Tibial nerve (tissue), 3 donors: ENCODE measurements at regions not wholly inside any gene's neighbourhood (a gene's known extent, or its start where the extent isn't known, plus 50 kb on each side); places are given as distances from the start of the nearest gene placed in this dataset.

ENCODE experiments used
- POLR2A ChIP-seq, 2 donors: fragments of 450-650 bp; IDR thresholded peaks; one replicate each; pipeline ENCODE4 v1.6.1; 2017; ENCODE audit warnings: antibody characterized with exemption in 2 of 2, mild to moderate bottlenecking in 2 of 2, moderate library complexity in 2 of 2
- TF ChIP-seq, protein P1 (sequence below), 5 experiments: fragments of 200-600 bp in 3 of 5; fragments of 450-650 bp in 2 of 5; sonication (generic) in 3 of 5; IDR thresholded peaks; one replicate each; pipeline ENCODE4 v1.5.1; 2016 to 2019; ENCODE audit warnings: antibody characterized with exemption in 5 of 5, mild to moderate bottlenecking in 3 of 5, moderate library complexity in 2 of 5

DNA sequence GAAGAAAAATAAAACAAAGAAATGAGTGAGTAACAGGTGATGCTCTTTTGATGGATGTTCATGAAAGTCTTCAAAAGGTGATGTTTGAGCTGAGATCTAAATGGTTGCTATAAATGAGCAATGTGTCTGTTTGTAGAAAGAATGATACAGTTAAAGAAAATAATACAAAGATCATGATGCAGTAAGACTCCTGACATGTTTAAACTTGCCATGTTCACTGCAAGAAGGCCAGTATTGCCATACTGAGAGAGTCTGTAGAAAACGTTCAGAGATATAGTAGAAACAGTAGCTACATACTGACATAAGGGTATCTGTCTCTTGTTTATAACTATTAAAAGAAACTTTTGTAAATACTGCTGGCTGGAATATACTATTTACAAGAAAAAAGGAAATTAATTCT, 1609.2 kb upstream of the ACO1 start:
- TF ChIP-seq, protein P1, sequence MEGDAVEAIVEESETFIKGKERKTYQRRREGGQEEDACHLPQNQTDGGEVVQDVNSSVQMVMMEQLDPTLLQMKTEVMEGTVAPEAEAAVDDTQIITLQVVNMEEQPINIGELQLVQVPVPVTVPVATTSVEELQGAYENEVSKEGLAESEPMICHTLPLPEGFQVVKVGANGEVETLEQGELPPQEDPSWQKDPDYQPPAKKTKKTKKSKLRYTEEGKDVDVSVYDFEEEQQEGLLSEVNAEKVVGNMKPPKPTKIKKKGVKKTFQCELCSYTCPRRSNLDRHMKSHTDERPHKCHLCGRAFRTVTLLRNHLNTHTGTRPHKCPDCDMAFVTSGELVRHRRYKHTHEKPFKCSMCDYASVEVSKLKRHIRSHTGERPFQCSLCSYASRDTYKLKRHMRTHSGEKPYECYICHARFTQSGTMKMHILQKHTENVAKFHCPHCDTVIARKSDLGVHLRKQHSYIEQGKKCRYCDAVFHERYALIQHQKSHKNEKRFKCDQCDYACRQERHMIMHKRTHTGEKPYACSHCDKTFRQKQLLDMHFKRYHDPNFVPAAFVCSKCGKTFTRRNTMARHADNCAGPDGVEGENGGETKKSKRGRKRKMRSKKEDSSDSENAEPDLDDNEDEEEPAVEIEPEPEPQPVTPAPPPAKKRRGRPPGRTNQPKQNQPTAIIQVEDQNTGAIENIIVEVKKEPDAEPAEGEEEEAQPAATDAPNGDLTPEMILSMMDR (IDR thresholded peaks at IDR 0.05) = no peak
- TF ChIP-seq POLR2A (IDR thresholded peaks at IDR 0.05) = no peak
